Upper lobe of left lung (tissue), 6 donors: ENCODE measurements at regions not wholly inside any gene's neighbourhood (a gene's known extent, or its start where the extent isn't known, plus 50 kb on each side); places are given as distances from the start of the nearest gene placed in this dataset.

Experiments
- ATAC-seq, 2 donors: fragments of 200-7000 bp; cut with Tn5 transposase; one replicate each; pipeline ENCODE4 v1.9.1; 2022; ENCODE audit warnings: mild to moderate bottlenecking in 2 of 2, moderate library complexity in 2 of 2; ENCODE audit not compliant: low FRiP score in 2 of 2
- DNase-seq, 2 donors: peaks; one replicate each; pipeline ENCODE4 v3.0.0-alpha.2; 2019 to 2020
- H3K27ac ChIP-seq, 4 donors: fragments of 200-600 bp; sonication (generic); one replicate each; pipeline ENCODE4 v1.5.1; 2016 to 2019
- H3K27me3 ChIP-seq, 4 donors: fragments of 200-600 bp; sonication (generic); one replicate each; pipeline ENCODE4 v1.5.1; 2017 to 2019
- H3K36me3 ChIP-seq, 4 donors: fragments of 200-600 bp; sonication (generic); one replicate each; pipeline ENCODE4 v1.5.1; 2016 to 2019
- H3K4me1 ChIP-seq, 4 donors: fragments of 200-600 bp; sonication (generic); one replicate each; pipeline ENCODE4 v1.5.1; 2018 to 2019
- H3K4me3 ChIP-seq, 4 donors: fragments of 200-600 bp; sonication (generic); one replicate each; pipeline ENCODE4 v1.5.1; 2017 to 2019; ENCODE audit warnings: mild to moderate bottlenecking in 2 of 4, moderate library complexity in 1 of 4
- H3K9me3 ChIP-seq, 4 donors: fragments of 200-600 bp; sonication (generic); one replicate each; pipeline ENCODE4 v1.5.1; 2018 to 2019
- EP300 ChIP-seq, 4 donors: sonication (generic); formaldehyde crosslinking; IDR thresholded peaks; one replicate each; pipeline ENCODE4 v1.5.1; 2017; ENCODE audit warnings: antibody characterized with exemption in 4 of 4, control low read depth in 2 of 4
- POLR2A ChIP-seq, 4 donors: fragments of 450-650 bp; IDR thresholded peaks; one replicate each; pipeline ENCODE4 v1.5.1; 2016 to 2017; ENCODE audit warnings: antibody characterized with exemption in 4 of 4, mild to moderate bottlenecking in 2 of 4
- POLR2AphosphoS5 ChIP-seq, 2 donors: sonication (generic); formaldehyde crosslinking; IDR thresholded peaks; one replicate each; pipeline ENCODE4 v1.5.1; 2017; ENCODE audit warnings: antibody characterized with exemption in 2 of 2
- WGBS, 2 donors: methylation state at CpG; one replicate each; pipeline ENCODE4 v1.1.5; 2017 to 2018; 5-methylcytosine and 5-hydroxymethylcytosine counted together
- TF ChIP-seq, protein P1 (sequence below), 6 experiments: fragments of 450-650 bp in 4 of 6; fragments of 200-600 bp in 2 of 6; sonication (generic) in 2 of 6; IDR thresholded peaks; one replicate each; pipeline ENCODE4 v1.5.1; 2016 to 2019; ENCODE audit warnings: antibody characterized with exemption in 6 of 6
- donor health status: DM: no; HTN: no; CAD: no; lungs with moderate emphysema.
- donor health status: DM: no; HTN: yes; CAD: no; lungs with severe emphysema.

- DNase-seq (no peak), ATAC-seq (no peak)
- H3K36me3 ChIP-seq = no peaks in the 10 kb centered on the region
- no peaks in the 10 kb centered on the region for H3K9me3 ChIP-seq
- H3K4me1 ChIP-seq = no peaks in the 10 kb centered on the region
- no peaks in the 10 kb centered on the region for H3K27me3 ChIP-seq
- no peak overlapping the region for H3K4me3 ChIP-seq
- H3K27ac ChIP-seq = no peak overlapping the region
- TF ChIP-seq EP300 (IDR thresholded peaks at IDR 0.05) (no peak), POLR2AphosphoS5 (IDR thresholded peaks at IDR 0.05) (no peak), POLR2A (IDR thresholded peaks at IDR 0.05) (no peak)
- TF ChIP-seq, protein P1, sequence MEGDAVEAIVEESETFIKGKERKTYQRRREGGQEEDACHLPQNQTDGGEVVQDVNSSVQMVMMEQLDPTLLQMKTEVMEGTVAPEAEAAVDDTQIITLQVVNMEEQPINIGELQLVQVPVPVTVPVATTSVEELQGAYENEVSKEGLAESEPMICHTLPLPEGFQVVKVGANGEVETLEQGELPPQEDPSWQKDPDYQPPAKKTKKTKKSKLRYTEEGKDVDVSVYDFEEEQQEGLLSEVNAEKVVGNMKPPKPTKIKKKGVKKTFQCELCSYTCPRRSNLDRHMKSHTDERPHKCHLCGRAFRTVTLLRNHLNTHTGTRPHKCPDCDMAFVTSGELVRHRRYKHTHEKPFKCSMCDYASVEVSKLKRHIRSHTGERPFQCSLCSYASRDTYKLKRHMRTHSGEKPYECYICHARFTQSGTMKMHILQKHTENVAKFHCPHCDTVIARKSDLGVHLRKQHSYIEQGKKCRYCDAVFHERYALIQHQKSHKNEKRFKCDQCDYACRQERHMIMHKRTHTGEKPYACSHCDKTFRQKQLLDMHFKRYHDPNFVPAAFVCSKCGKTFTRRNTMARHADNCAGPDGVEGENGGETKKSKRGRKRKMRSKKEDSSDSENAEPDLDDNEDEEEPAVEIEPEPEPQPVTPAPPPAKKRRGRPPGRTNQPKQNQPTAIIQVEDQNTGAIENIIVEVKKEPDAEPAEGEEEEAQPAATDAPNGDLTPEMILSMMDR (IDR thresholded peaks at IDR 0.05) = no peak
Measured at GRCh38 chr1:227459326-227459841, 104.0 kb upstream of the ZNF678 start.

GRCh38 chr1:227454686-227455085 lies 108.7 kb upstream of the ZNF678 start:
- Histone ChIP-seq H3K4me1 (no peaks in the 10 kb centered on the region), H3K4me3 (no peak overlapping the region), H3K27ac (no peak overlapping the region), H3K27me3 (no peaks in the 10 kb centered on the region), H3K36me3 (no peaks in the 10 kb centered on the region), H3K9me3 (no peaks in the 10 kb centered on the region)
- WGBS, 2 donors = 68 to 86% methylated on average over 4 of the region's 4 CpGs
- no peak for DNase-seq
- TF ChIP-seq POLR2AphosphoS5 (IDR thresholded peaks at IDR 0.05) = no peak
- TF ChIP-seq POLR2A (IDR thresholded peaks at IDR 0.05) = no peak
- TF ChIP-seq, protein P1 (IDR thresholded peaks at IDR 0.05) = no peak
- no peak for TF ChIP-seq EP300 (IDR thresholded peaks at IDR 0.05)
- no peak for ATAC-seq

GRCh38 chr1:227453631-227454355 lies 109.6 kb upstream of the ZNF678 start:
- no peaks in the 10 kb centered on the region for H3K4me1 ChIP-seq
- H3K27me3 ChIP-seq = no peaks in the 10 kb centered on the region
- TF ChIP-seq POLR2A (IDR thresholded peaks at IDR 0.05) (no peak), EP300 (IDR thresholded peaks at IDR 0.05) (no peak), POLR2AphosphoS5 (IDR thresholded peaks at IDR 0.05) (no peak)
- TF ChIP-seq, protein P1 (IDR thresholded peaks at IDR 0.05) = no peak
- no peak for DNase-seq
- H3K27ac ChIP-seq = no peak overlapping the region
- no peak overlapping the region for H3K4me3 ChIP-seq
- 67 to 70% methylated on average over 8 to 9 of the region's 9 CpGs for WGBS, 2 donors
- no peak for ATAC-seq
- H3K9me3 ChIP-seq = no peaks in the 10 kb centered on the region
- no peaks in the 10 kb centered on the region for H3K36me3 ChIP-seq

GRCh38 chr1:227451954-227452353 lies 111.4 kb upstream of the ZNF678 start:
- H3K27me3 ChIP-seq = no peaks in the 10 kb centered on the region
- no peaks in the 10 kb centered on the region for H3K4me1 ChIP-seq
- no peak overlapping the region for H3K27ac ChIP-seq
- no peaks in the 10 kb centered on the region for H3K36me3 ChIP-seq
- ATAC-seq = no peak
- no peaks in the 10 kb centered on the region for H3K9me3 ChIP-seq
- no peak for DNase-seq
- no peak overlapping the region for H3K4me3 ChIP-seq
- TF ChIP-seq EP300 (IDR thresholded peaks at IDR 0.05) (no peak), POLR2AphosphoS5 (IDR thresholded peaks at IDR 0.05) (no peak), POLR2A (IDR thresholded peaks at IDR 0.05) (no peak)
- TF ChIP-seq, protein P1 (IDR thresholded peaks at IDR 0.05) = no peak

DNA sequence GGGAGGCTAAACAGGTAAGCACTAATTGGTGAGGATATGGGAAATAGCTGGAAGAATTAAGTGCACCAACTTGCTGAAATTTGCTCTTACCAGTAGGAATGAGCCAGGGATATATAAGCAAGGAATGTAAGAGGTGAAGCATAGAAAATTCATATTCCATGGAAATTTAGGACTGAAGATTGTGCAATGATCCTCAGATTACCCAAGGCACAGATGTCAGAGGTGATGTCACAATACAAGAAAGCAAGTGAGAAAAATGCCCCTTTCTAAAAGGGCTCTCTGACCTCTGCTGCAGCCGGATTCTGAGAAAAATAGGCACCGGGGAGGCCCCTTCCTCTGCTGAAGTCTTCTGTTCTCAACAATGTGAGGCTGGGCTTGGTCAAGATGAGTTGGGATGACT lies 112.3 kb upstream of the ZNF678 start:
- WGBS, 2 donors = 83 to 85% methylated on average over 2 of the region's 2 CpGs
- DNase-seq = no peak
- no peak for ATAC-seq
- Histone ChIP-seq H3K27me3 (no peaks in the 10 kb centered on the region), H3K4me1 (no peaks in the 10 kb centered on the region), H3K27ac (no peak overlapping the region), H3K9me3 (no peaks in the 10 kb centered on the region), H3K4me3 (no peak overlapping the region), H3K36me3 (no peaks in the 10 kb centered on the region)
- TF ChIP-seq POLR2AphosphoS5 (IDR thresholded peaks at IDR 0.05) = no peak
- TF ChIP-seq, protein P1 (IDR thresholded peaks at IDR 0.05) = no peak
- TF ChIP-seq EP300 (IDR thresholded peaks at IDR 0.05) = no peak
- TF ChIP-seq POLR2A (IDR thresholded peaks at IDR 0.05) = no peak
